Fibroblast of mammary gland (primary cell): ENCODE measurements at regions not wholly inside any gene's neighbourhood (a gene's known extent, or its start where the extent isn't known, plus 50 kb on each side); places are given as distances from the start of the nearest gene placed in this dataset.
A peak's percentile ranks its signal among the peaks of the same experiment; 100 is the strongest.
"Not testable (repeated sequence)": the region's sequence is repeated elsewhere in the genome, so short reads cannot be mapped to it uniquely, and the experiment has no call there.

Experiments used
- DNase-seq: peaks from one replicate; pipeline ENCODE4 v3.0.0-alpha.2; 2010; ENCODE audit warnings: low read depth
- H3K4me3 ChIP-seq: 2 replicates; pipeline ENCODE4 v1.5.1; 2011; ENCODE audit warnings: low read depth, mild to moderate bottlenecking, low read length, moderate library complexity; ENCODE audit not compliant: control insufficient read depth
- CTCF ChIP-seq: conservative IDR thresholded peaks from 2 replicates; pipeline ENCODE4 v1.5.1; 2011; ENCODE audit warnings: low read depth, low read length, inconsistent platforms; ENCODE audit not compliant: control insufficient read depth, insufficient read depth

- TF ChIP-seq CTCF, result no peak
- no peak for DNase-seq
- H3K4me3 ChIP-seq, result no peak overlapping the region
Observed at GRCh38 chr1:80349218-80349617, 1342.7 kb upstream of the ADGRL4 start.

GRCh38 chr1:80341021-80341420 lies 1334.5 kb upstream of the ADGRL4 start:
- DNase-seq, result no peak
- no peak for TF ChIP-seq CTCF

GRCh38 chr1:80318108-80318507 lies 1311.6 kb upstream of the ADGRL4 start:
- DNase-seq, result no peak
- no peak overlapping the region for H3K4me3 ChIP-seq
- no peak for TF ChIP-seq CTCF

More at GRCh38 chr1:80341021-80341420, 1334.5 kb upstream of the ADGRL4 start:
- no peak overlapping the region for H3K4me3 ChIP-seq

GRCh38 chr1:80310703-80311245 lies 1304.2 kb upstream of the ADGRL4 start:
- TF ChIP-seq CTCF, result no peak
- H3K4me3 ChIP-seq, result no peak overlapping the region
- DNase-seq, result no peak

GRCh38 chr1:80305466-80305865 lies 1298.9 kb upstream of the ADGRL4 start:
- DNase-seq, result no peak
- H3K4me3 ChIP-seq, result no peak overlapping the region
- no peak for TF ChIP-seq CTCF

- no peak overlapping the region for H3K4me3 ChIP-seq
- TF ChIP-seq CTCF, result no peak
- peak; percentile 1 for DNase-seq
Observed at GRCh38 chr1:80293818-80294217, 1287.3 kb upstream of the ADGRL4 start.

- not testable (repeated sequence) for H3K4me3 ChIP-seq, DNase-seq
Observed at GRCh38 chr1:80288750-80289149, 1282.2 kb upstream of the ADGRL4 start.

GRCh38 chr1:80282536-80282935 lies 1276.0 kb upstream of the ADGRL4 start:
- DNase-seq, result no peak
- no peak for TF ChIP-seq CTCF

More at GRCh38 chr1:80282536-80282935, 1276.0 kb upstream of the ADGRL4 start:
- no peak overlapping the region for H3K4me3 ChIP-seq
